RWPE1 (cell line): ENCODE measurements at regions not wholly inside any gene's neighbourhood (a gene's known extent, or its start where the extent isn't known, plus 50 kb on each side); places are given as distances from the start of the nearest gene placed in this dataset.

Experiments
- CTCF ChIA-PET: fragments of 350-600 bp; sonication (Branson Sonifier 250); formaldehyde crosslinking; extraction: SDS; loops from one replicate; lab custom pipeline; 2021; lab: Yijun Ruan, JAX
- POLR2A ChIA-PET: fragments of 400-600 bp; formaldehyde crosslinking; extraction: SDS; loops from one replicate; lab custom pipeline; 2020; ENCODE audit warnings: antibody characterized with exemption; ENCODE audit not compliant: low non-redundant PET; lab: Yijun Ruan, JAX
- DNase-seq: peaks from one replicate; pipeline ENCODE4 v3.0.0; 2012; ENCODE audit warnings: low spot score
- H3K27ac ChIP-seq: fragments of 450-650 bp; 2 replicates; pipeline ENCODE4 v1.5.1; 2017
- CTCF ChIP-seq: fragments of 450-650 bp; conservative IDR thresholded peaks from 2 replicates; pipeline ENCODE4 v1.5.1; 2017; ENCODE audit warnings: low read depth, mild to moderate bottlenecking

DNA sequence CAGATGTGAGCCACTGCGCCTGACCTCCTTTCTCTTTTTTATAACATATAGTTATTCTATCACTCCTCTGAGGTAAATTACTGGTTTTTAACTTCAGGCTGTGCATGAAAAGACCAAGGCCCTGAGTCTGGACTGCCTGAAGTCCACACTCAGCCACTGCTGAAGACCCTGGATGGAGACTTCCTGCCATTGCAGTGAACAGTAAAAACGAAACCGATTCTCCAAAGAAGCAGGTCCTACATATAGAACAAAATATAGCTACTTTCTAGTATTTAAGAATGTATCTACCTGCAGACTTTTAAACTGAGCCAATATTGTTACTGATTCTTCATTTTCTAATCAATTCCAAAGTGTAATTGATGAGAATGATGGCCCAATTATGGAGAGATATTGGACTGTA is 232.8 kb downstream of the CHRM3 start:
- no peak for DNase-seq
- no peak for TF ChIP-seq CTCF
- POLR2A ChIA-PET, result no interaction called here
- no peak overlapping the region for H3K27ac ChIP-seq
- CTCF ChIA-PET, result no interaction called here

DNA sequence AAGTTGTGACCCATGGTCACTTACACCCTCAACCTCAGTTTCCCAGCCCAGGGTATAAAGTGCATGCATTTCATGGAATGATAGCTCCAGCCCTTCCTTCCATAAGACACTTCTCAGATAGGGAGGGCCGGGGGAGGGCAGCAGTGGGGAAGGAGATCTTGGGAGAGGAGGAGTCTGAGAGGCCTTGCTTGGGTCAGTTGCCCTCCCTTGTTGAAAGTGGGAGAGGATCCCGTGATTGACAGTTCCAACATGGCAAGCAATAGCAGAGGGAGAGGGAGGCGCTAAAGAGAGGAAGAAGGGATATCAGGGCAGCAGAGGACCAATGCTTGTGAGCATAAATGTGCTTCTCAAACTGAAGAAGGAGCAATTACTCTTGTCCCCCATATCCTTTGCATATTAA is 244.4 kb downstream of the CHRM3 start:
- no peak for TF ChIP-seq CTCF
- DNase-seq, result no peak
- H3K27ac ChIP-seq, result no peak overlapping the region
- ChIA-PET POLR2A (no interaction called here), CTCF (no interaction called here)

GRCh38 chr1:239633432-239633831 is 247.1 kb downstream of the CHRM3 start:
- CTCF ChIA-PET, result no interaction called here
- POLR2A ChIA-PET, result no interaction called here
- H3K27ac ChIP-seq, result no peak overlapping the region
- no peak for DNase-seq
- TF ChIP-seq CTCF, result no peak

DNA sequence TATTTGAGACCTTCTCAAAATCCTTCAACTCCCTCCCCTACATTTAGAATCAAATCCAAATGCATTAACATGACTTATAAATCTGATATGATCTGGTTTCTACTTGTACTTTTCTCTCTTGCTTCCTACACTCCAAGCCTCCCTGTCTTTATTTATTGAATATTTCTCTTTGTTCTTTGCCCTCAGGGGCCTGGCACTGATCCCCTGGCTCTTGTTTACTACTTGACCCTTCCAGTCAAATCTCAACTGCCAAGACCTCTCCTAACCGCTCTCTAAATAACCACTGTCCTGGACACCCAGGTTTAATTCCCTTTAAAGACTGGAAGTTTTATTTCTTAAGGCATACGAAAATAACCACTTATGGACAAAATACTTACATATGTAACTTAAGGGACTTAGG is 248.9 kb downstream of the CHRM3 start:
- ChIA-PET CTCF (interaction anchor here (0.6 kb wide), 1 partner anchor 230 kb away, joined by 3 read pairs; no protein-coding TSS in a partner anchor), POLR2A (no interaction called here)
- no peak for DNase-seq
- TF ChIP-seq CTCF, result no peak
- H3K27ac ChIP-seq, result no peak overlapping the region

GRCh38 chr1:239636347-239636746 is 250.0 kb downstream of the CHRM3 start:
- DNase-seq, result no peak
- no peak overlapping the region for H3K27ac ChIP-seq
- POLR2A ChIA-PET, result no interaction called here
- CTCF ChIA-PET, result no interaction called here
- TF ChIP-seq CTCF, result no peak

DNA sequence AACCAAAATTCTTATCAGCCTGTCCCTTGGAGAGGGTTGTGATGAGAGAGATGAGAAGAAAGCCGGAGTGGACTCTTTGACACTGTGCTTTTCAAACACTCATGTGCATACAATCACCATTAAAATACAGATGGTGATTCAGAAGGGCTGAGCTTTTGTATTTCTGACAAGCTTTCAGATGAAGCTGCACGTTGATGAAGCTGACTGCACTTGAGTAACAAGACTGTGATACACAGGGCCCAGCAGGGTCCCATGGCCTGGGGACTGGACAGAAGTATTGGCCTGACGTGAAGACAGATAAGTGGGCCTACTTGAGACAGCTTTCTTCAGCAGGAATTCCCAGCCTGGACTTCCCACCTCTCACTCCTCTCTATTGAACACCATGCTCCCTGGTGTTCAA is 258.2 kb downstream of the CHRM3 start:
- ChIA-PET POLR2A (no interaction called here), CTCF (interaction anchor here (0.6 kb wide), 1 partner anchor 306 kb away, joined by 3 read pairs; no protein-coding TSS in a partner anchor)
- no peak for TF ChIP-seq CTCF
- no peak for DNase-seq
- H3K27ac ChIP-seq, result no peak overlapping the region

GRCh38 chr1:239647045-239647444 is 260.7 kb downstream of the CHRM3 start:
- ChIA-PET POLR2A (no interaction called here), CTCF (no interaction called here)
- no peak overlapping the region for H3K27ac ChIP-seq
- TF ChIP-seq CTCF, result no peak
- no peak for DNase-seq
